Hepatocyte (in vitro differentiated cells): ENCODE measurements at regions not wholly inside any gene's neighbourhood (a gene's known extent, or its start where the extent isn't known, plus 50 kb on each side); places are given as distances from the start of the nearest gene placed in this dataset.

Experiments
- DNase-seq: peaks from one replicate; pipeline ENCODE4 v3.0.0-alpha.2; 2016; ENCODE audit warnings: low spot score
- H2AFZ ChIP-seq: fragments of 200-600 bp; sonication (generic); 2 replicates; pipeline ENCODE4 v1.6.0; 2016; ENCODE audit warnings: antibody characterized with exemption, mild to moderate bottlenecking
- H3K27ac ChIP-seq: fragments of 200-600 bp; sonication (generic); 2 replicates; pipeline ENCODE4 v1.5.1; 2016; ENCODE audit warnings: mild to moderate bottlenecking
- H3K27me3 ChIP-seq: fragments of 200-600 bp; sonication (generic); 2 replicates; pipeline ENCODE4 v1.6.1; 2016
- H3K36me3 ChIP-seq: fragments of 200-600 bp; sonication (generic); replicated peaks from 2 replicates; pipeline ENCODE4 v1.5.1; 2016; ENCODE audit warnings: low read depth; ENCODE audit not compliant: insufficient read depth
- H3K4me1 ChIP-seq: fragments of 200-600 bp; sonication (generic); 2 replicates; pipeline ENCODE4 v1.5.1; 2016; ENCODE audit warnings: mild to moderate bottlenecking, moderate library complexity; ENCODE audit not compliant: insufficient read depth
- H3K4me2 ChIP-seq: fragments of 200-600 bp; sonication (generic); 2 replicates; pipeline ENCODE4 v1.6.0; 2016
- H3K4me3 ChIP-seq: fragments of 200-600 bp; sonication (generic); 2 replicates; pipeline ENCODE4 v1.5.1; 2016; ENCODE audit warnings: mild to moderate bottlenecking
- H3K79me2 ChIP-seq: fragments of 200-600 bp; sonication (generic); 2 replicates; pipeline ENCODE4 v1.6.0; 2017; ENCODE audit warnings: mild to moderate bottlenecking
- H3K9me2 ChIP-seq: fragments of 200-600 bp; sonication (generic); replicated peaks from 2 replicates; pipeline ENCODE4 v1.6.0; 2017; ENCODE audit warnings: mild to moderate bottlenecking; ENCODE audit not compliant: insufficient read depth
- H3K9me3 ChIP-seq: fragments of 200-600 bp; sonication (generic); 2 replicates; pipeline ENCODE4 v1.5.1; 2016; ENCODE audit warnings: low read depth, mild to moderate bottlenecking
- H4K20me1 ChIP-seq: fragments of 200-600 bp; sonication (generic); 2 replicates; pipeline ENCODE4 v1.6.0; 2016; ENCODE audit warnings: mild to moderate bottlenecking; ENCODE audit not compliant: insufficient read depth, poor library complexity, severe bottlenecking
- EZH2 ChIP-seq: fragments of 200-600 bp; sonication (generic); IDR thresholded peaks from 2 replicates; pipeline ENCODE4 v1.6.1; 2016; ENCODE audit warnings: antibody characterized with exemption, mild to moderate bottlenecking, borderline replicate concordance
- EZH2phosphoT487 ChIP-seq: fragments of 200-600 bp; sonication (generic); IDR thresholded peaks from one replicate; pipeline ENCODE4 v1.6.1; 2018; ENCODE audit warnings: antibody characterized with exemption, mild to moderate bottlenecking, low read depth, moderate library complexity; ENCODE audit not compliant: unreplicated experiment, severe bottlenecking
- WGBS: methylation state at CpG from one replicate; pipeline ENCODE4 v1.1.6; 2016; ENCODE audit warnings: low lambda C conversion rate; ENCODE audit errors: missing lambda C conversion rate; 5-methylcytosine and 5-hydroxymethylcytosine counted together
- TF ChIP-seq, protein P1 (sequence below): fragments of 200-600 bp; sonication (generic); IDR thresholded peaks from 2 replicates; pipeline ENCODE4 v1.5.1; 2016; ENCODE audit warnings: antibody characterized with exemption, mild to moderate bottlenecking; ENCODE audit not compliant: poor library complexity

DNA sequence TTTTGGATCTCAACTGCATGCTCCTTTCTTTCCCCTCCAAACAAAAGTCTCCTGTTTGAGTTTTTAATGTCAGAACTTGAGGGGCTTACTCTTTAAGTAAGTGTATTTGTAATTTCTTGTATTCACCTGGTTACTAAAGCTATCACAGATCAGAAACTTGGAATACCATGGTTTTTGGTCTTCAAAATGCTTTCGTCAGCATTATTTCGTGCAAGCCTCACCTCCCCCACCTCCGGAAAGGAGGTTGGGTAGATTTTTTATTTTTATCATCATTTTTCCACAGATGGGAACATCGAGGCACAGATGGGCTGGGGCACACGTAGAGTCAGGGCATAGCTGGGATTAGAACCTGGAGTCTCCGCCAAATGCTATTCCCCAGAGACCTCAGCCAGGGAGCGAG lies 100.7 kb downstream of the IER5 start:
- no peak overlapping the region for H3K4me3 ChIP-seq
- no peak overlapping the region for H3K4me2 ChIP-seq
- DNase-seq, result no peak
- no peaks in the 10 kb centered on the region for H3K9me3 ChIP-seq
- WGBS, result 84% methylated on average over 7 of the region's 7 CpGs
- TF ChIP-seq EZH2phosphoT487, result no peak
- TF ChIP-seq, protein P1, sequence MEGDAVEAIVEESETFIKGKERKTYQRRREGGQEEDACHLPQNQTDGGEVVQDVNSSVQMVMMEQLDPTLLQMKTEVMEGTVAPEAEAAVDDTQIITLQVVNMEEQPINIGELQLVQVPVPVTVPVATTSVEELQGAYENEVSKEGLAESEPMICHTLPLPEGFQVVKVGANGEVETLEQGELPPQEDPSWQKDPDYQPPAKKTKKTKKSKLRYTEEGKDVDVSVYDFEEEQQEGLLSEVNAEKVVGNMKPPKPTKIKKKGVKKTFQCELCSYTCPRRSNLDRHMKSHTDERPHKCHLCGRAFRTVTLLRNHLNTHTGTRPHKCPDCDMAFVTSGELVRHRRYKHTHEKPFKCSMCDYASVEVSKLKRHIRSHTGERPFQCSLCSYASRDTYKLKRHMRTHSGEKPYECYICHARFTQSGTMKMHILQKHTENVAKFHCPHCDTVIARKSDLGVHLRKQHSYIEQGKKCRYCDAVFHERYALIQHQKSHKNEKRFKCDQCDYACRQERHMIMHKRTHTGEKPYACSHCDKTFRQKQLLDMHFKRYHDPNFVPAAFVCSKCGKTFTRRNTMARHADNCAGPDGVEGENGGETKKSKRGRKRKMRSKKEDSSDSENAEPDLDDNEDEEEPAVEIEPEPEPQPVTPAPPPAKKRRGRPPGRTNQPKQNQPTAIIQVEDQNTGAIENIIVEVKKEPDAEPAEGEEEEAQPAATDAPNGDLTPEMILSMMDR, result no peak
- TF ChIP-seq EZH2, result no peak
- no peaks in the 10 kb centered on the region for H3K4me1 ChIP-seq
- no peak overlapping the region for H3K27ac ChIP-seq
- H3K79me2 ChIP-seq, result no peaks in the 10 kb centered on the region
- no peaks in the 10 kb centered on the region for H4K20me1 ChIP-seq
- H2AFZ ChIP-seq, result no peak overlapping the region
- no peaks in the 10 kb centered on the region for H3K36me3 ChIP-seq
- peaks cover 13% of the 10 kb centered on the region for H3K27me3 ChIP-seq
- no peaks in the 10 kb centered on the region for H3K9me2 ChIP-seq

- H3K36me3 ChIP-seq, result no peaks in the 10 kb centered on the region
- TF ChIP-seq EZH2, result no peak
- TF ChIP-seq, protein P1, result peak; percentile 97
- no peaks in the 10 kb centered on the region for H3K9me2 ChIP-seq
- H3K4me3 ChIP-seq, result peak overlapping the region; percentile 38
- 10% methylated on average over 34 of the region's 40 CpGs for WGBS
- H2AFZ ChIP-seq, result peak overlapping the region; percentile 76
- peak overlapping the region; percentile 93 for H3K4me2 ChIP-seq
- H4K20me1 ChIP-seq, result no peaks in the 10 kb centered on the region
- no peak overlapping the region for H3K27ac ChIP-seq
- no peaks in the 10 kb centered on the region for H3K4me1 ChIP-seq
- peaks cover 13% of the 10 kb centered on the region for H3K27me3 ChIP-seq
- H3K79me2 ChIP-seq, result no peaks in the 10 kb centered on the region
- peak; percentile 85 for DNase-seq
- no peaks in the 10 kb centered on the region for H3K9me3 ChIP-seq
Observed at GRCh38 chr1:181189691-181190363, 101.3 kb downstream of the IER5 start.

DNA sequence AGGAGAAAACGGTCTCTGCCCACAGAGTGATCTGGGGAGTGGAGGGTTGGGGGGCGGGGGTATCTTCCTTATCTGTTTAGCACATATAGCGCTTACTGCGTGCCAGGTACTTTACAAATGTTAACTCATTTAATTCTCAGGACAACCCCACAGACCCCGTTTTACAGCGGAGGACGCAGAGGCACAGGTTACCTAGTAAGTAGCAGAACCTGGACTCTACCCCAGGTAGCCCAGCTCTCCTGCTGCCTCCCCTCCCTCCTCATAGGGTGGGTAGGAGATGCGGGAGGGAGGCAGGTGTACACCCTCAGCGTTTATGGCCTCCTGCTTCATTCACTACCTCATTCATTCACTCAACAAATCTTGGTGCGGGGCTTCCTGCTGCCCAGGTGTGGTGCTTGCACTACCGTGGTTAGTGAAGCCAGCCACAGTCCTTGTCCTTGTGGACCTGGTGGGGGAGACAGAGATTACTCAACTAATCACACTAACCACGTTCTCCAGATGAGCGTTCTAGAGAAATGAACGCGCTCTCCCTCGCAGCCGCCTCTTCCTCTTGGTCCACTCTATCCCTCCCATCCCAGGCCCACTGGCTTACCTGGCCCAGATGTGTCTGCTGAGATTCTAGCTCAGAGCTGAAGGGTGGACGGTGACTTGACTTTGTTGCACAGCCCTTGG lies 102.0 kb downstream of the IER5 start:
- 65% methylated on average over 17 of the region's 18 CpGs for WGBS
- Histone ChIP-seq H3K4me2 (peak overlapping the region; percentile 93), H3K79me2 (no peaks in the 10 kb centered on the region)

More for the DNA sequence above, 102.0 kb downstream of the IER5 start:
- Histone ChIP-seq H3K4me1 (no peaks in the 10 kb centered on the region), H4K20me1 (no peaks in the 10 kb centered on the region), H3K27me3 (peaks cover 7% of the 10 kb centered on the region), H3K9me2 (no peaks in the 10 kb centered on the region), H3K27ac (no peak overlapping the region), H2AFZ (no peak overlapping the region), H3K9me3 (no peaks in the 10 kb centered on the region), H3K36me3 (no peaks in the 10 kb centered on the region), H3K4me3 (no peak overlapping the region)
- TF ChIP-seq, protein P1, result peak; percentile 18
- TF ChIP-seq EZH2phosphoT487, result no peak
- DNase-seq, result peak; percentile 29
